HG03520 (cell line): ENCODE measurements at regions not wholly inside any gene's neighbourhood (a gene's known extent, or its start where the extent isn't known, plus 50 kb on each side); places are given as distances from the start of the nearest gene placed in this dataset.
"Not testable (repeated sequence)": the region's sequence is repeated elsewhere in the genome, so short reads cannot be mapped to it uniquely, and the experiment has no call there.

ENCODE experiments used
- ATAC-seq: cut with Tn5 transposase; IDR thresholded peaks from one replicate; pipeline ENCODE4 v1.9.1; 2021; ENCODE audit warnings: mild to moderate bottlenecking, moderate library complexity; ENCODE audit not compliant: unreplicated experiment

DNA sequence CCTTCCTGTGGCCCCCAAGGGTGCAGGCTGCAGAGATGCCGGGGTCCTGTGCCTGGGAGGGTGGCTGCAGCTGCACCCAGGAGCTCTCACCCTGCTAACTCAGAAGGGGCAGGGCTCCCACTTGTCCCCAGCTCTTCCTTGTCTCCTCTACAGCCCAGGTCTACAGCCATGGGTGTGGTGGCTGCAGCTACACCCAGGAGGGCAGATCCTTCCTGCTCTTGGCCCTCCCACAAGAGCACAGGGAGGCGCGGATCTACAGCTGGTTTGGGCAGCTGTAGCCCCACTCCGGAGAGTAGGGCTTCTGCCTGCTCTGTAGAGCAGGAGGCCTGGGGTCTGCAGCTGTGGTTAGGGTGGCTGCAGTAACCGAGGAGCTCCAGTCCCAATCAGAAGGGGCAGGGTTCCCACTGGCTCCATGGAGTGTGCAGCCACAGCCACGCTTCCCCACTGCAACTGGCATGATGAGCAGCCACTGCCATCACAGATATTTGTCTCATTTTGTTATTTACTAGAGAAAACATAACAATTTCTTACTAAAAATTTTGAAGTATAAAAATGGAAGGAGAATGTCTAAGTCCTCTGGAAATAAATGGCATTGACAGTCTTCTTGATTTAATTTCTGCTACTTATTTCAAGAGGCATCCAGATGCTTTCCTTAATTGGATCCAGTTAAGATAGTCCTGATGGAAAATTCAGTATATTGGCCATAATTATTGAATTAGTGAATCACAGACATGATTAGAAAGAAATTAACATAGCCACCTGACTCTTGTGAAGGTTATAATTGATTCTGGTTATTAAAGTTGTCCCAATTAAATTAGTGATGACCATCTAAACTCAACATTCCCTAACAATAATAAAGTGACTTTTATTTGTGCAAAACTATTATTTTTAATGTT is 233.6 kb downstream of the KCNE4 start:
- no peak for ATAC-seq

DNA sequence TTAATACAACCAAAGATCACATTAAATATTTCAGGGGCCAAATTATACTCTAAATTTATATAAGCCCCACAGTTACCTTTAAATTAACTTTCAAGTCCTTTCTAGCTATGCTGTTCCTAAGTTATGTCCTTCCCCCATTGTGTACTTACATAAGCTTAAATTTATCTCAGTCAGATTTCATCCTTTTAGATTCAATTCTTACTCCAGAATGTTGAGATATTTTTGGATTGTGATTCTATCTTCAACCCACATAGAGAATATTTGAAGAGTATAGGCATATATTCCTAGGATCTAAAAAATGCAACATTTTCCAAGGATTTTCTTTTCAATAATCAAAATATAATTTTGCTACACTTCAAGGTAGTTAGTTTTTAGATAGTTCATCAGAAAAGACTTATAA is 242.8 kb downstream of the KCNE4 start:
- ATAC-seq: no peak

DNA sequence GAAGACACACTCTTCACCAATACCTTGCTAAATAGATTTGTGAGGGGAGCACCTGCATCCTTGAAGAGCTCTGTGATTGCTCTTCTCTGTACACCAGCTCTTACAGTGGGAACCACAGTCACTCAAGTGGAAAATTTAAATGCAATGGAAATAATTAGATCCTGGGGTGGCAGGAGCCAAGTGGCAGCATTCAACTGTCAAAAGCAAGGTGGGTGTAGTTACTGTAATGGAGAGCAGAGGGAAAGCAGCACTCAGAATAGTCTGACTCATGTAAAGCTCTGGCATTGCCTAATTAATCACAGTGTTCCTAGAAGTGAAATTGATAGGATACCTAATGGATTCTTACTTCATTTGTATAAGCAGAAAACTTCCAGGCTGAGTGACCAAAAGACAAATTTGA is 245.8 kb downstream of the KCNE4 start:
- no peak for ATAC-seq

DNA sequence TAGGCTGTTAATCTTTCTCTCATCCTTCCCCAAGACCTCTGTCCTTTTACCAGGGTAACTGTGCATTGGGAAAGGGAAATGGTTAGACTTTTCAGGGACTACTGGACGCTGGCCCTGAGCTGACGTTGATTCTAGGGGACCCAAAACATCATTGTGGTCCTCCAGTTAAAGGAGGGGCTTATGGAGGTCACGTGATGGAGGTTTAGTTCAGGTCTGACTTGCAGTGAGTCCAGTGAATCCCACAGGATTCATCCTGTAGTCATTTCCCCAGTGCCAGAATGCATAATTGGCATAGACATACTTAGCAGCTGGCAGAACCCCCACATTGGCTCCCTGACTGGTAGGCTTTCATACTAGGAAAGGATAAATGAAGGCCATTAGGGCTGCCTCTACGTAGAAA is 246.3 kb downstream of the KCNE4 start:
- not testable (repeated sequence) for ATAC-seq

DNA sequence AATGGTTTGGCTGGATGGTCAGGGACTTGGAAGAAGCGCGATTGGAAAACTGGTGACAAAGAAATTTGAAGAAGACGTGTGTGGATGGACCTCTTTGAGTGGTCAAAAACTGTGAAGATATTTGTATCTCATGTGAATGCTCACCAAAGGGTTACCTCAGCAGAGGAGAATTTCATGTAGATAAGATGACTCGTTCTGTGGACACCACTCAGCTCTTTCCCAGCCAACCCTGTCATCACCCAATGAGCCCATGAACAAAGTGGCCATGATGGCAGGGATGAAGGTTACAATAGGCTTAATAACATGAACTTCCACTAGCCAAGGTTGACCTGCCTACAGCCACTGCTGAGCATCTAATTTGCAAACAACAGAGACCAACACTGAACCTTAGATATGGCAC is 248.3 kb downstream of the KCNE4 start:
- no peak for ATAC-seq

DNA sequence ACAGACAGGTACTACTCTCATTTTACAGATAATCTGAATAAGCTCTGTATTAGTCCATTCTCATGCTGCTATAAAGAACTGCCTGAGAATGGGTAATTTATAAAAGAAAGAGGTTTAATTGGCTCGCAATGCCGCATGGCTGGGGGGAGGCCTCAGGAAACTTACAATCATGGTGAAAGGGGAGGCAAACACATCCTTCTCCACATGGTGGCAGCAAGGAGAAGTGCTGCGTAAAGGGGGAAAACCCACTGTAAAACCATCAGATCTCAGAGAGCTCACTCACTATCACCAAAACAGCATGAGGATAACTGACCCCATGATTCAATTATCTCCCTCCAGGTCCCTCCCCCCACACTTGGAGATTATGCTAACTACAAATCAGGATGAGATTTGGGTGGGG is 254.4 kb downstream of the KCNE4 start:
- peak; percentile 78 for ATAC-seq

DNA sequence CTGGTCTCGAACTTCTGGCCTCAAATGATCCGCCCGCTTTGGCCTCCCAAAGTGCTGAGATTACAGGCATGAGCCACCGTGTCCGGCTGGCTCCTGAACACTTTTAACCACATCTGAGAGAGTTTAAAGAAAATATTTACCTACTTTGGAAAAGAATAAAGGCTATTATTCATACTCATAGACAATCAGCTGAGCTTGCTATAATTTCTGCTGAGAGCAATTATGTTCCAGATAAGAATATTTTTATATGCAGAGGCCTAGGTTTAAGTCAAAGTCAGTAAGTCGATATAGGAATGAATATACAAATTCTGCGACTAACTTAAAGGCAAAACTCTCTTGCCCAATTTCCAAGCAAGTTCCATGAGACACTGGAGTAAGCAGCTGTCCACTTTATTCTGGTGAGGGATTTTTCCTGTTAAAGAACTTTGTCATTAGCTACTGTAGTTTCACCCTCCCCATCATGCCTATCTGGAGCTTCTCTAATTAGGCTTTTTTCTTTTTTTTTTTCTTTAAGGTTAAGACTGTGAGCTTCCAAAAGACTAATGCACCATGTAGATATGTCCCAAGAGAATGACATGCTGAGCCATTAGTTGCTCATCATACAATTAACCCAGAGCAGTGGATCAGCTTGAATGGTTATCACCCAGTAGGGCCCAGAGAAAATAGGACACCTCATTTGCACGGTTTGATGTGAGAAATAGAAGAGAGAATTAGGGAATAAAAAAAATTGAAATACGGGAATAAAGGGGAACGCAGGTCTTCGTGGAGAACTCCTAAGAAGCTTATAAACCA is 260.1 kb downstream of the KCNE4 start:
- no peak for ATAC-seq

DNA sequence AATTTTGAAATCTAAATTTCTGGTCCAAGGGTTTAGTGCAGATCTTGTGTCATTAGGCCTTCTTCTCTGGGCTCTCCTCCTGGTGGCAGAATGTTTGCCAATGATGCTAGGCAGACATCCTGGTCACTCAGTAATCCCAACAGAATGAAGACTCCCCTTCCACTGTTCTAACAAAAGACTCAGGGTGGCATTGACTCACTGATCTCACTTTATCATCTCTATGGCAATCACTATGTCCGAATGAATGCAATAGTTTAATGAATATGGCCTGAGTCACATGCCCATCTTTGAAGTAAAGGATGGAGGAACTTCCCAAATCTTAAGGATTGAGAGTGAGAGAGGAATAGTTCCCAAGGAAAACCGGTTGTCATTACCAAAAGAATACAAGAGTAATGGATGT is 261.1 kb downstream of the KCNE4 start:
- no peak for ATAC-seq

DNA sequence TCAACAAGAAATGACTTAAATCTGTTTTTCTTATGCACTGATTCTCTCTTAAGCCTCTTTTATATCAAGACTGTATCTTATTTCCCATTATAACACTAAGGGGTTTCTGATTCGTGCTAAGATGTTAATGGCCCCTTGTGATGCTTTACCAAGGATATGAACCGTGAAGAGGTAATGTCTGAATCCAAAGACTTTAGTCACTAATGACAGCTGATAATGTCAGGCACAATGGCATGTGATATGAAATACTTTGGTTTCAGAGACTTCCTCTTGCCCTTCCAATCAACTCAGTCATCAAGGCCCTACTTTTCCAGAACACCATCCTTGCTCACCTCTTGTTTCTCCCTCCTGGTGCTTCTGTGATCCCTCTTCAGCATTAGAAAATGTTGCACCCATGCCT is 262.8 kb downstream of the KCNE4 start:
- ATAC-seq: no peak

DNA sequence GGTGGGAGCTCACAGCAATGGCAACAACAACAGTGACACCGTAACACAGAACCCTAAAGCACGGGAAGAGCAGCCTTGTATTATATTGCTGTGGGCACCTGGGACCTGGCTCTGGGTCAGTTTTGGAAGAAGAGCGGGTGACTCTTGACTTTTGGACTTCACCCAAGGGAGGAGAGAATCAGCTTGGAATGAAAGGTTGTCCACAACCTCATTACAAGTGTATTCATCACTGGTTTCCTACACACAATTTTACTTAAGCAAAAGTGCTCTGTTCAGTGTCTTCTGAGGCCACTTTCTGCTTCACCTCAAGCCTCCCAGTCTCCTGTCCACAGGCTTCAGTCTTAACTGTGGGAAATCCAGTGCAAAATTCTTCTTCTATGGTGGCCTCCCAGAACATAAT is 263.8 kb downstream of the KCNE4 start:
- no peak for ATAC-seq

DNA sequence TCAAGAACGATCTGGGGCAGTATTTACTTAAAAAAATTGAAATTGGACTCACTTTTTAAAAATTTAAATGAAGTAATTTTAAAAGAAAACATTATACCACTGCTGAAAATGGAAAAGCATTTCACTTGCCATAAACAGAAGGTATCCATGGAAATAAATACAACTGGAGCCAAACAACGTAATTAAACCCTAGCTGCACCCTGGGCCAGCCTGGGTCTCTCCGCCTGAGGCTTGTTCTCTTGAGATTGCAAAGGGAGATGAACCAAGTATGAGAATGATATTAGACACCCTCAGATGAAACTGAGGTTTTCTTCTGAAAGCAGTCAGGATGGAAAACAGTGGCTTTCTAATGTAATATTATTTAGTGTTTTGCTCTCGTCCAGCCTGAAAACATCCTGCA is 264.4 kb downstream of the KCNE4 start:
- no peak for ATAC-seq

DNA sequence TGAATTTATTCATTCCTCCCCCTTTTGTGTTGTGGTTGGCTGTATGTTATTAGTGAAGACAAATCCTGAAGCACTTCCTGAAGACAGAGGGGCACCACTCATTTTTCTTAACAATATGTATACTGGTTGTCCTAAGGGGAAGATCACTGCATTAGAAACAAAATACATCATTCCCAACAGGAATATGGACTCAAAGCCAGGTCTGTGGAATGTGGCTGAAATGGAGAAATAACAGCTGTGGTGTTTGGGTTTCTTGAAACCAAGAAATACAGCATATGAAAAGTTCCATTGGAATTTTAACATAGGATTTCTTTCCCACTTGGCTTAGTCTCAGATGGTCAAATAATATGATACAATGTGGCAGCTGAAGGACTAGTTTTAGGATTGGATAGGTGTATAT is 267.6 kb downstream of the KCNE4 start:
- no peak for ATAC-seq

DNA sequence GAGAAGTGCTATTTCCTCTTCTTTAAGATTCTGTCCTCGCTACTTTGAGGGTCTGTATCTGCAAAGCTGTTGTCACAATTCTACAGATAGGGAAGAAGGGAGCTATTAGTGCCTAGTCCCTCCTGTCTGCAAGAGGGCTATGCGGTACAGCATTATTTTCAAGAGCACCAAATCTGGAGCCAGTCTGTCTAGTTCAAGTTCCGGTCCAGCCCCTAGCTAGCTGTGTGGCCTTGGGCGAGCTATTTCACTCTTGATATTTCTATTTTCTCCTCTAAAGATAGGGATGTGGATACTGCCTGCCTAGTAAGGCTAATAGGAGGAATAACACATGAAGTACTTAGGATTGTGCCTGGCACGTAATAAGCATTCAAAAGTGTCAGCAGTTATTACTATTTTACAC is 272.4 kb downstream of the KCNE4 start:
- no peak for ATAC-seq

DNA sequence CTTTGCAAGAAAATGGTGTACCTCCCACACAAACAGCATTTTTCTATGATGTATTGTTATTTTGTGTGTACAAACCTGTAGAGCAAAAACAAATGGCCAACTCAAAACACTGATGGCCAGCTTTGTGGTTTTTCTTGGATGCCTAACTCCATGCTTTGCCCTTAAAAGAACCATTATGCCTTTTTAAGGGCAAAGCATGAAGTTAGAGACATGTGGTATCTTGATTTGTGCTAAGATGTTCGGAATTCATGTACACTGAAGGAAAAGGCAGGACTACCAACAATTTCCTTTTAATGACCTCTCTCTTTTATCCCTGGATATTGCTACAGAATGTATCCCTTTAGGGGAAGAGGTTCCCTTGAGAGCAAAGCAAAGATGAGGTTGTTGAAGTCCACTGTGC is 273.6 kb downstream of the SCG2 start:
- no peak for ATAC-seq

DNA sequence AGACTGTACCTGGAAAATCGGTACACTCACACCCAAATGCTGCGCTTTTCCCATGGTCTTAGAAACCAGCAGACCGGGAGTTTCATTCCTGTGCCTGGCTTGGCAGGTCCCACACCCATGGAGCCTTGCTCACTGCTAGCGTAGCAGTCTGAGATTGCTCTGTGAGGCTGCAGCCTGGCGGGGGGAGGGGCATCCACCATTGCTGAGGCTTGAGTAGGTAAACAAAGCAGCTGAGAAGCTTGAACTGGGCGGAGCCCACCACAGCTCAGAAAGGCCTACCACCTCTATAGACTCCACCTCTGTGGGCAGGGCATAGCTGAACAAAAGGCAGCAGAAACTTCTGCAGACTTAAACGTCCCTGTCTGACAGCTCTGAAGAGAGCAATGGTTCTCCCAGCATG is 271.4 kb downstream of the SCG2 start:
- not testable (repeated sequence) for ATAC-seq

DNA sequence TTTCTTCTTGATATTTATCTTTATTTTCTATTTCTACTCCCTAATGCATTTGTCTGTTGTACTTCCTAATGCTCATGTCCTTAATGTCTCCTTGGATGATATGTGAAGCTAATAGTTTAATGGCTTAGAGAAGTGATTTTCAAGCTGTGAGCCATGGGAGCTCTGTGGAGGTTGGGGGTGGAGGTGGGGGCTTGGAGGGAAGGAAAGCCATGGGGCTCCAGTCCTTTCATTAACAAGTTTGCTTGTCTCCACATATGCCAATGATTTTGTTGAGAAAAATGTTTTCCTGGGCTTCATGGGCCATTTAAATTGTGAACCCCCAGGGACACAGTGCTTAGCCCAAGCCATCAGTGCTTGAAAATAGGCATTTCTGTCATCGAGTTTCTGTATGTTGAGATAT is 264.1 kb downstream of the SCG2 start:
- no peak for ATAC-seq

DNA sequence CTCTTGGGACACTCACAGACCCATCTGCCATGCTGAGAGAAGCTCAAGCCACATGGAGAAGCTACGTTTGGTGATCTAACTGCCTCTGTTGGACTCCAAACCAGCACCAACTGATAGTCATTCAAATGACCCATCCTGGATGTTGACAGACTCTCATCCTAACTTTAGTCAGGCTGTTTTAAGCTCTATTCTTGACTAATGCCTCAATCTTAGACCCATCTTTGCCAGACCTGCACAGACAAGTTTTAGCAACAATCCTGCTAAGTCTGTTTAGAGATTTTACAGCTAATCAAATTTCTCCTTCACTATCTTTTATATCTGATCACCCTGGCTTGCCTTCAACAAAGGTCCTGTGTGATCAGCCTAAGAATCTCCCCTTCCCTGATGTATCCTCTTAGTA is 245.1 kb downstream of the SCG2 start:
- no peak for ATAC-seq

DNA sequence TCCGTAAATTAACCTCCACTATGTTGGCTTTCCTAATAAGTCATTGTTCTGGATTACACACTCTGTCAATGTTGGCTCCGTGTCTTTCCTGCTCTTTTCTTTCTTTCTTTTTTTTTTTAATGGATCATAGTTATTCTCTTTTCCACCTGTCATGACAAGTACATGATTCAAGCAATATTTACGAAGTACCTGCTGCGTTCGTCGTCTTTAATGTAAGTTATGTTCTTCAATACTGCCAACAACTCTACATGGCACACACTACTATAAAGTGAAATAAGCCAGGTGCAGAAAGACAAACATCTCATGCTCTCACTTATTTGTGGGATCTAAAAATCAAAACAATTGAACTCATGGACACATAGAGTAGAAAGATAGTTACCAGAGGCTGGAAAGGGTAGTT is 239.1 kb downstream of the SCG2 start:
- no peak for ATAC-seq

DNA sequence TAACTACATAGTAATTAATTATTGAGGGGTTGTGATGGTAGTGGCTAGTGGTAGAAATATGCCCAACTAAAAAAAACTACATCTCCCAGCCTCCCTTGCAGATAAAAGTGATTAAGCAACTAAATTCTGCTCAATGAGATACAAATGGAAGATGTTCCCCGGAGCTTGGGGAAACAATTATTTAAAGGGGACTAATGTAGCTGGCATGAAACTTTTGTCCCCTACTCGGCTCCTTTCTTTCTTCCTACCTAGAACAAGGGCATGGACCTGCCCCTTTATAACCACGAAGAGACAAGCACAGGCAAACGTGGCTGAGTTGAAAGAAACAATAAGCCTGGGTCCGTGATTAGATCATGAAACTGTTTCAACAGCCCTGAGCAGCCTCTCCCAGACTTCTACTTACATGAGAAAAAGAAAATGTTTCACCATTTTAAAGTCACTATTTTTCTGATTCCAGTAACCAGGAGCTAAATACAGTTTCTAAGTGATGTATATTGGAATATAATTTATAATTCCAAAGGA is 236.9 kb downstream of the SCG2 start:
- no peak for ATAC-seq

DNA sequence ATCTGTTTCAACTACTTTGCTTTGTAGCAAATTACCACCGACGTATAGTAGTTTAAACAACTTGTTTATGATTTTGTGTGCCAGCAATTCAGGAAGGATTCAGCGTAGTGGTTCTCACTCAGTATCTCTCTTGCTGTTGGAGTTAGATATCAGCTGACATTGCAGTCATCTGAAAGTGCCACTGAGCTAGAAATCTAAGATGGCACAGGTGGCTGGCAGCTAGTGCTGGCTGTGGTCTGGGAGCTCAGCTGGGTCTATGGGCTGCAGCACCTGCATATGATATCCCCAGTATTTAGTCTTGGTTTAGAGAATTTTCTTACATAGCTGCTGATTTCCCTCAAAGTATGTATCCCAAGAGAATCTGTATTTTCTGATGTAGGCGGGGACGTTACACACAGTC is 235.6 kb downstream of the SCG2 start:
- ATAC-seq: no peak

DNA sequence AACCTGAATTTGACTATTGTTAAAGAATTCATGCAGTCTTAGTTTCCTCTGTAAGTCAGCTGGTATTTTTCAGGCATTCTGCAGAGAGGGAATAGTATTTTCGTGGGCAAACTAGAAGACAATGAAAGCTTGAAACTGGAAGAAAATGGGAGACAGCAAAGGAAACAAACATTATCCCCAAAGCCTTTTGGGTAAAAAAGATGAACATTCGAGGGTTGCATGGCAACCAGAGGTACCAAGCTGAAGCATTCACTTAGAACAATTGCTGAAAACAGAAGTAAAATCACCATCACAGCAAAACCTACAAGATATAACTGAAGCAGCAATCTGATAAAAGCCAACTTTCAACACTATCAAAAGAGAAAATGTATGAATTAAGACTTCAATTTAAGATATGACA is 233.7 kb downstream of the SCG2 start:
- ATAC-seq: no peak

DNA sequence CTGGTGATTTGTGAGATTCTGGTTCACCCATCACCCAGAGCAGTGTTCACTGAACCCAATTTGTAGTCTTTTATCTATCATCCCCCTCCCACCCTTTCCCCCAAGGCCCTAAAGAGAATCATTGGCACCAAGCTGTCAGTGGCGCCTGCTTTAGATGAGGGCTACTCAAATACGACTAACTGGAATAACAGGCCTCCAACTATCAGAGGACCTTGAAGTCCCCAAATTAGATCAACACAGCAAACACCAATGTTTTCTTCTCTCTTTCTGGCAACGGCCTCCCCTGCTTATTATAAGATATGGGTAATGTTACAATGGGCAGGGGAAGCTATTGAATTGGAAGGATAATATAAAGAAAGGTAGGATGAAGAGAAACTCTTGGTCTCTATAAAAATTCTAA is 232.3 kb downstream of the SCG2 start:
- no peak for ATAC-seq
